DOHH2 (cell line): ENCODE measurements at regions not wholly inside any gene's neighbourhood (a gene's known extent, or its start where the extent isn't known, plus 50 kb on each side); places are given as distances from the start of the nearest gene placed in this dataset.

Experiments used
- H3F3A ChIP-seq: fragments of 200-600 bp; sonication (generic), shearing (Covaris generic); 2 replicates; pipeline ENCODE4 v1.6.0; 2016; ENCODE audit warnings: antibody characterized with exemption, mild to moderate bottlenecking; ENCODE audit not compliant: control insufficient read depth, insufficient read depth
- H3K27ac ChIP-seq: fragments of 200-600 bp; sonication (generic); 2 replicates; pipeline ENCODE4 v1.5.1; 2014; ENCODE audit warnings: low read depth, mild to moderate bottlenecking, low read length, moderate library complexity
- H3K27me3 ChIP-seq: fragments of 200-600 bp; sonication (generic); 2 replicates; pipeline ENCODE4 v1.6.1; 2014; ENCODE audit warnings: mild to moderate bottlenecking, low read length, mixed read lengths; ENCODE audit not compliant: control insufficient read depth
- H3K36me3 ChIP-seq: fragments of 200-600 bp; sonication (generic); 2 replicates; pipeline ENCODE4 v1.6.1; 2014; ENCODE audit warnings: mild to moderate bottlenecking, low read length, moderate library complexity, mixed read lengths; ENCODE audit not compliant: control insufficient read depth
- H3K4me1 ChIP-seq: fragments of 200-600 bp; sonication (generic); 2 replicates; pipeline ENCODE4 v1.6.1; 2014; ENCODE audit warnings: mild to moderate bottlenecking, low read length, mixed read lengths; ENCODE audit not compliant: control insufficient read depth
- H3K4me2 ChIP-seq: fragments of 200-600 bp; sonication (generic); 2 replicates; pipeline ENCODE4 v1.6.0; 2014; ENCODE audit warnings: mild to moderate bottlenecking, low read length, moderate library complexity
- H3K4me3 ChIP-seq: fragments of 200-600 bp; sonication (generic); 2 replicates; pipeline ENCODE4 v1.5.1; 2014; ENCODE audit warnings: mild to moderate bottlenecking, low read length, mixed read lengths
- H3K79me2 ChIP-seq: fragments of 200-600 bp; sonication (generic); 2 replicates; pipeline ENCODE4 v1.6.1; 2014; ENCODE audit warnings: mild to moderate bottlenecking, low read length, mixed read lengths; ENCODE audit not compliant: control insufficient read depth
- H3K9me2 ChIP-seq: fragments of 200-600 bp; sonication (generic); replicated peaks from 2 replicates; pipeline ENCODE4 v1.6.1; 2014; ENCODE audit warnings: mild to moderate bottlenecking, low read length, mixed read lengths; ENCODE audit not compliant: control insufficient read depth
- H3K9me3 ChIP-seq: fragments of 200-600 bp; sonication (generic); 2 replicates; pipeline ENCODE4 v1.6.1; 2014; ENCODE audit warnings: antibody characterized with exemption, low read length, mixed read lengths; ENCODE audit not compliant: control insufficient read depth, insufficient read depth
- H4K20me1 ChIP-seq: fragments of 200-600 bp; sonication (generic); 2 replicates; pipeline ENCODE4 v1.6.0; 2014; ENCODE audit warnings: low read depth, mild to moderate bottlenecking, antibody characterized with exemption, low read length, moderate library complexity; ENCODE audit not compliant: control insufficient read depth, insufficient read depth
- CTCF ChIP-seq: fragments of 200-600 bp; sonication (generic); IDR thresholded peaks from one replicate; pipeline ENCODE4 v1.5.1; 2014; ENCODE audit warnings: antibody characterized with exemption, mild to moderate bottlenecking, low read depth, low read length; ENCODE audit not compliant: poor library complexity, severe bottlenecking
- EZH2phosphoT487 ChIP-seq: fragments of 200-600 bp; sonication (generic); IDR thresholded peaks from 2 replicates; pipeline ENCODE4 v1.6.1; 2017; ENCODE audit warnings: borderline replicate concordance, mild to moderate bottlenecking, antibody characterized with exemption, low read length, moderate library complexity, mixed read lengths

GRCh38 chr21:23881783-23882182 lies 1725.5 kb downstream of the MRPL39 start:
- Histone ChIP-seq H3K9me3 (no peaks in the 10 kb centered on the region), H3K27ac (no peak overlapping the region), H3K4me2 (no peak overlapping the region), H3K4me3 (no peak overlapping the region), H3K9me2 (no peaks in the 10 kb centered on the region), H3K27me3 (no peaks in the 10 kb centered on the region), H3K36me3 (no peaks in the 10 kb centered on the region), H3K4me1 (no peaks in the 10 kb centered on the region), H4K20me1 (no peaks in the 10 kb centered on the region), H3F3A (no peaks in the 10 kb centered on the region), H3K79me2 (no peaks in the 10 kb centered on the region)
- TF ChIP-seq EZH2phosphoT487 (no peak), CTCF (no peak)

GRCh38 chr21:23876925-23877558 lies 1730.2 kb downstream of the MRPL39 start:
- Histone ChIP-seq H3K9me3 (no peaks in the 10 kb centered on the region), H3F3A (no peaks in the 10 kb centered on the region), H3K27ac (no peak overlapping the region), H3K36me3 (no peaks in the 10 kb centered on the region), H3K79me2 (no peaks in the 10 kb centered on the region), H3K9me2 (no peaks in the 10 kb centered on the region), H4K20me1 (no peaks in the 10 kb centered on the region), H3K4me2 (no peak overlapping the region), H3K4me1 (no peaks in the 10 kb centered on the region), H3K27me3 (no peaks in the 10 kb centered on the region), H3K4me3 (no peak overlapping the region)
- TF ChIP-seq EZH2phosphoT487: no peak
- no peak for TF ChIP-seq CTCF

- Histone ChIP-seq H4K20me1 (no peaks in the 10 kb centered on the region), H3F3A (no peaks in the 10 kb centered on the region), H3K4me2 (no peak overlapping the region), H3K79me2 (no peaks in the 10 kb centered on the region), H3K4me1 (no peaks in the 10 kb centered on the region), H3K9me2 (no peaks in the 10 kb centered on the region), H3K9me3 (no peaks in the 10 kb centered on the region), H3K36me3 (no peaks in the 10 kb centered on the region), H3K4me3 (no peak overlapping the region), H3K27ac (no peak overlapping the region), H3K27me3 (no peaks in the 10 kb centered on the region)
- TF ChIP-seq CTCF (no peak), EZH2phosphoT487 (no peak)
Observed at GRCh38 chr21:23874271-23874670, 1733.0 kb downstream of the MRPL39 start.
